A673 (cell line): ENCODE measurements at regions not wholly inside any gene's neighbourhood (a gene's known extent, or its start where the extent isn't known, plus 50 kb on each side); places are given as distances from the start of the nearest gene placed in this dataset.

Source experiments
- BruUV-seq: library from RNA; stranded (reverse); fragments of 400-500 nt; replicated peaks from 2 replicates; lab custom pipeline; 2021; lab: Mats Ljungman, UMichigan
- CTCF ChIA-PET: fragments of 300-600 bp; sonication (Branson Sonifier 250); formaldehyde crosslinking; loops from one replicate; lab custom pipeline; 2022; ENCODE audit warnings: antibody characterized with exemption; lab: Charles Lee
- POLR2A ChIA-PET: fragments of 300-600 bp; sonication (Branson Sonifier 250); formaldehyde crosslinking; loops from one replicate; lab custom pipeline; 2022; ENCODE audit warnings: antibody characterized with exemption; ENCODE audit not compliant: low non-redundant PET; lab: Charles Lee
- DNase-seq: peaks from one replicate; pipeline ENCODE4 v3.0.0-alpha.2; 2015; ENCODE audit warnings: low spot score
- H3K27ac ChIP-seq: fragments of 200-600 bp; sonication (generic); 2 replicates; pipeline ENCODE4 v1.5.1; 2016; ENCODE audit warnings: mixed run types, low read depth, mild to moderate bottlenecking, mixed read lengths, antibody characterized with exemption, low read length; ENCODE audit not compliant: poor library complexity, severe bottlenecking
- H3K27me3 ChIP-seq: fragments of 200-600 bp; sonication (generic); replicated peaks from 2 replicates; pipeline ENCODE4 v1.6.1; 2017; ENCODE audit warnings: mixed run types, low read depth, mild to moderate bottlenecking, mixed read lengths, antibody characterized with exemption, low read length; ENCODE audit not compliant: insufficient read depth, poor library complexity
- H3K36me3 ChIP-seq: fragments of 200-600 bp; sonication (generic); 2 replicates; pipeline ENCODE4 v1.6.1; 2016; ENCODE audit warnings: mixed run types, mild to moderate bottlenecking, mixed read lengths, antibody characterized with exemption, low read length; ENCODE audit not compliant: insufficient read depth, poor library complexity, severe bottlenecking
- H3K4me1 ChIP-seq: fragments of 200-600 bp; sonication (generic); 2 replicates; pipeline ENCODE4 v1.6.1; 2017; ENCODE audit warnings: mixed run types, mild to moderate bottlenecking, mixed read lengths, antibody characterized with exemption, low read length; ENCODE audit not compliant: insufficient read depth, poor library complexity, severe bottlenecking
- H3K4me3 ChIP-seq: fragments of 200-600 bp; sonication (generic); 2 replicates; pipeline ENCODE4 v1.5.1; 2016; ENCODE audit warnings: low read depth, mixed run types, mild to moderate bottlenecking, mixed read lengths, low read length; ENCODE audit not compliant: poor library complexity, severe bottlenecking
- H3K9me3 ChIP-seq: fragments of 200-600 bp; sonication (generic); 2 replicates; pipeline ENCODE4 v1.6.1; 2016; ENCODE audit warnings: mixed run types, low read depth, mild to moderate bottlenecking, mixed read lengths, antibody characterized with exemption, low read length; ENCODE audit not compliant: poor library complexity, severe bottlenecking
- EZH2 ChIP-seq: fragments of 200-600 bp; sonication (generic); IDR thresholded peaks from 2 replicates; pipeline ENCODE4 v1.6.1; 2017; ENCODE audit warnings: borderline replicate concordance, low read depth, mild to moderate bottlenecking, mixed read lengths, antibody characterized with exemption, low read length; ENCODE audit not compliant: poor library complexity, severe bottlenecking
- intact Hi-C: fragments of 100-400 bp; cut with micrococcal nuclease; formaldehyde crosslinking; loops from one replicate; pipeline ENCODE4 v1.10.0; 2022; ENCODE audit not compliant: unreplicated experiment
- TF ChIP-seq, protein P1 (sequence below): fragments of 300-800, 200-600 bp; sonication (generic); conservative IDR thresholded peaks from 2 replicates; pipeline ENCODE4 v1.5.1; 2017; ENCODE audit warnings: low read depth, mild to moderate bottlenecking, antibody characterized with exemption, low read length, moderate library complexity, mixed read lengths

DNA sequence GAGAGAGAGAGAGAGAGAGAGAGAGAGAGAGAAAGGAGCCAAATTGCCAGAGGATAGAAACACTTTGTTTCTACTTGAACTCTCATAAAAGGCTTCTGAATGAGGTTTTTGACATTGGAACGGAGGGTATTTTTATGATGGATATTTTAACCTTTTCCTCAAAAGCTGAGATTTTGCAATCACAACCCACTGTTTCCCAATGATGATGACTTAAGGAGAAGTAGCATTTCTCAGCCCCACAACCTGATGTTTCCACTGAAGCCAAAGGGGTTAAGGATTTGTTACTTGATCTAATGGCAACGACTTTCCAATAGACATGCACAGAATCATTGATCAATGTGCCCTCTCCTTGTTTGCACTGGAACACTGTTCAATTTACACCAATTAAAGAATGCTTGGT, 67.1 kb upstream of the POU3F3 start:
- POLR2A ChIA-PET: no interaction called here
- no peaks in the 10 kb centered on the region for H3K9me3 ChIP-seq
- H3K36me3 ChIP-seq: no peaks in the 10 kb centered on the region
- CTCF ChIA-PET: no interaction called here
- intact Hi-C loops: no loop called here
- no peak for DNase-seq
- no peaks in the 10 kb centered on the region for H3K27me3 ChIP-seq
- BruUV-seq: no TSS peak
- H3K4me3 ChIP-seq: no peak overlapping the region
- no peaks in the 10 kb centered on the region for H3K4me1 ChIP-seq
- TF ChIP-seq, protein P1, sequence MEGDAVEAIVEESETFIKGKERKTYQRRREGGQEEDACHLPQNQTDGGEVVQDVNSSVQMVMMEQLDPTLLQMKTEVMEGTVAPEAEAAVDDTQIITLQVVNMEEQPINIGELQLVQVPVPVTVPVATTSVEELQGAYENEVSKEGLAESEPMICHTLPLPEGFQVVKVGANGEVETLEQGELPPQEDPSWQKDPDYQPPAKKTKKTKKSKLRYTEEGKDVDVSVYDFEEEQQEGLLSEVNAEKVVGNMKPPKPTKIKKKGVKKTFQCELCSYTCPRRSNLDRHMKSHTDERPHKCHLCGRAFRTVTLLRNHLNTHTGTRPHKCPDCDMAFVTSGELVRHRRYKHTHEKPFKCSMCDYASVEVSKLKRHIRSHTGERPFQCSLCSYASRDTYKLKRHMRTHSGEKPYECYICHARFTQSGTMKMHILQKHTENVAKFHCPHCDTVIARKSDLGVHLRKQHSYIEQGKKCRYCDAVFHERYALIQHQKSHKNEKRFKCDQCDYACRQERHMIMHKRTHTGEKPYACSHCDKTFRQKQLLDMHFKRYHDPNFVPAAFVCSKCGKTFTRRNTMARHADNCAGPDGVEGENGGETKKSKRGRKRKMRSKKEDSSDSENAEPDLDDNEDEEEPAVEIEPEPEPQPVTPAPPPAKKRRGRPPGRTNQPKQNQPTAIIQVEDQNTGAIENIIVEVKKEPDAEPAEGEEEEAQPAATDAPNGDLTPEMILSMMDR: no peak
- TF ChIP-seq EZH2: no peak
- no peak overlapping the region for H3K27ac ChIP-seq

GRCh38 chr2:104787298-104788065, 66.4 kb upstream of the POU3F3 start:
- no TSS peak for BruUV-seq
- no peaks in the 10 kb centered on the region for H3K27me3 ChIP-seq
- CTCF ChIA-PET: no interaction called here
- no peaks in the 10 kb centered on the region for H3K9me3 ChIP-seq
- POLR2A ChIA-PET: no interaction called here
- TF ChIP-seq EZH2: no peak
- TF ChIP-seq, protein P1: no peak
- intact Hi-C loops: no loop called here
- H3K4me1 ChIP-seq: no peaks in the 10 kb centered on the region
- DNase-seq: no peak
- H3K27ac ChIP-seq: no peak overlapping the region
- H3K4me3 ChIP-seq: no peak overlapping the region
- no peaks in the 10 kb centered on the region for H3K36me3 ChIP-seq

- TF ChIP-seq, protein P1: no peak
- no peak for TF ChIP-seq EZH2
- Histone ChIP-seq H3K9me3 (no peaks in the 10 kb centered on the region), H3K27ac (no peak overlapping the region), H3K4me1 (no peaks in the 10 kb centered on the region), H3K4me3 (no peak overlapping the region), H3K27me3 (no peaks in the 10 kb centered on the region), H3K36me3 (no peaks in the 10 kb centered on the region)
- CTCF ChIA-PET: no interaction called here
- intact Hi-C loops: no loop called here
- BruUV-seq: no TSS peak
- no peak for DNase-seq
- POLR2A ChIA-PET: no interaction called here
These were observed 65.0 kb upstream of the POU3F3 start for GRCh38 chr2:104788742-104789455.
